ENCODE measurements at regions not wholly inside any gene's neighbourhood (a gene's known extent, or its start where the extent isn't known, plus 50 kb on each side); places are given as distances from the start of the nearest gene placed in this dataset.

DNA sequence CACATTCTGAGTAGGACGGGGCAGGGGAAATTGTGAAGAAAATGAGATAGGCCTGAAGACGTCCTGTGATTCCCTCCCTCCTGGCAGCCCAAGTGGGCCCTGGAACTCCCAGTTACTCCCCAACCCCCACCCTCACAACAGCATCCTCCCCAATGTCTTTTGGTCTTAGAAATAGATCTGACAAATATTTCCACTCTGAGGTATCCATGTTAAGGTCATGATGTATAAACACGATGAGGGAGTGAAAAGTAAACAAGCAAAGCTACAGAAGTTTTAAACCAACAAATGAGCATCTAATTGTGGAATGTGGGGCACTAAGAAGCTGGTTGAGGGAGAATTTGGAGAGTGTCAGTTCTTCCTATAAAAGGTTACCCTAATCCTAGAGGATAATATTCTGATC lies 103.7 kb upstream of the AADACL2 start:
- Histone ChIP-seq H3K4me1 (ENCODE audit: control insufficient read depth in 1 of 2, insufficient read depth in 2 of 2, low read length in 2 of 2) (no peaks in the 10 kb centered on the region), H4K20me1 (ENCODE audit: insufficient read depth, low read length) (no peaks in the 10 kb centered on the region), H3K79me2 (ENCODE audit: insufficient read depth, low read length) (no peaks in the 10 kb centered on the region), H3K27ac (ENCODE audit: low read depth in 1 of 2, low read length in 2 of 2) (no peak overlapping the region), H3K4me3 (replicated peaks in 1 of 3; ENCODE audit: low read depth in 2 of 3, low read length in 3 of 3) (no peak overlapping the region), H3K36me3 (replicated peaks in 1 of 2; ENCODE audit: control insufficient read depth in 1 of 2, insufficient read depth in 2 of 2, low read length in 2 of 2) (no peaks in the 10 kb centered on the region), H2AFZ (ENCODE audit: insufficient read depth, low read depth, low read length, poor library complexity, severe bottlenecking) (no peak overlapping the region), H3K9me3 (replicated peaks in 1 of 2; ENCODE audit: control insufficient read depth in 1 of 2, insufficient read depth in 1 of 2, low read length in 2 of 2) (peaks cover 0 to 3% of the 10 kb centered on the region in 2 donors), H3K9ac (ENCODE audit: insufficient read depth, low read length, poor library complexity, severe bottlenecking) (no peak overlapping the region), H3K27me3 (ENCODE audit: control insufficient read depth in 2 of 2, insufficient read depth in 2 of 2, low read length in 2 of 2) (no peaks in the 10 kb centered on the region), H3K4me2 (replicated peaks; ENCODE audit: extremely low read depth, low read length, poor library complexity, severe bottlenecking) (no peak overlapping the region)
- peaks cover 0 to 4% (median 0%) of the 10 kb centered on the region in 3 donors for H3K27me3 Mint-ChIP-seq (ENCODE audit: low read depth in 3 of 3)
- peaks cover 0 to 3% (median 0%) of the 10 kb centered on the region in 7 donors for H3K9me3 Mint-ChIP-seq
- peaks cover 4% of the 10 kb centered on the region for H3K4me1 Mint-ChIP-seq
- H3K27ac Mint-ChIP-seq = no peak overlapping the region
- WGBS (ENCODE audit: insufficient coverage) = no CpG with 5 or more reads among the region's 3 CpGs
- no peak overlapping the region for H3K4me3 Mint-ChIP-seq
- TF ChIP-seq, protein P1, sequence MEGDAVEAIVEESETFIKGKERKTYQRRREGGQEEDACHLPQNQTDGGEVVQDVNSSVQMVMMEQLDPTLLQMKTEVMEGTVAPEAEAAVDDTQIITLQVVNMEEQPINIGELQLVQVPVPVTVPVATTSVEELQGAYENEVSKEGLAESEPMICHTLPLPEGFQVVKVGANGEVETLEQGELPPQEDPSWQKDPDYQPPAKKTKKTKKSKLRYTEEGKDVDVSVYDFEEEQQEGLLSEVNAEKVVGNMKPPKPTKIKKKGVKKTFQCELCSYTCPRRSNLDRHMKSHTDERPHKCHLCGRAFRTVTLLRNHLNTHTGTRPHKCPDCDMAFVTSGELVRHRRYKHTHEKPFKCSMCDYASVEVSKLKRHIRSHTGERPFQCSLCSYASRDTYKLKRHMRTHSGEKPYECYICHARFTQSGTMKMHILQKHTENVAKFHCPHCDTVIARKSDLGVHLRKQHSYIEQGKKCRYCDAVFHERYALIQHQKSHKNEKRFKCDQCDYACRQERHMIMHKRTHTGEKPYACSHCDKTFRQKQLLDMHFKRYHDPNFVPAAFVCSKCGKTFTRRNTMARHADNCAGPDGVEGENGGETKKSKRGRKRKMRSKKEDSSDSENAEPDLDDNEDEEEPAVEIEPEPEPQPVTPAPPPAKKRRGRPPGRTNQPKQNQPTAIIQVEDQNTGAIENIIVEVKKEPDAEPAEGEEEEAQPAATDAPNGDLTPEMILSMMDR (IDR thresholded peaks at IDR 0.05) = no peak
- no peaks in the 10 kb centered on the region for H3K36me3 Mint-ChIP-seq
- no peak for DNase-seq
- intact Hi-C loops (cut with micrococcal nuclease) = no loop called here

DNA sequence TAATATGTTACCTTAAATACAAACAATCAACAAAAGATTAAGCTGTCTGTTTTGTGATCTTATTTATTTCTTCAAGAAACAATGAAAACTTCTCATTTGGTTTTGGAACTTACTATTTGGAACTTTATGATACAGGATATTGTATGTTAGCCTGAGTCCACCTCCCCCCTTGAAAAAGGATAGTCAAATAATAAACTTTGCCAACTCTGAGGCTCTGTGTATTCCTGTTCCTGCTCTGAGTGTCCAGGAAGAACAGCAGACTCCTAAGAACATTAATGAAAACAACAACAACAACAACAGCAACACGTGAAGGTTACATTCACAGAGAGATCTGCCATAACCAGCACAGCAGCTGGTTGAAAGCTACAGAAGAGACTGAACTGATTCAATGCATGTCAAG lies 108.1 kb upstream of the AADACL2 start:
- Mint-ChIP-seq H3K9me3 (peaks cover 0 to 3% (median 0%) of the 10 kb centered on the region in 7 donors), H3K4me3 (no peak overlapping the region), H3K4me1 (no peaks in the 10 kb centered on the region), H3K27ac (no peak overlapping the region), H3K36me3 (no peaks in the 10 kb centered on the region), H3K27me3 (ENCODE audit: low read depth in 3 of 3) (no peaks in the 10 kb centered on the region)
- H3K4me3 ChIP-seq (replicated peaks in 1 of 3; ENCODE audit: low read depth in 2 of 3, low read length in 3 of 3) = no peak overlapping the region
- H3K79me2 ChIP-seq (ENCODE audit: insufficient read depth, low read length) = no peaks in the 10 kb centered on the region
- DNase-seq = no peak
- WGBS (ENCODE audit: insufficient coverage) = no CpG with 5 or more reads among the region's 1 CpG
- no peak overlapping the region for H3K9ac ChIP-seq (ENCODE audit: insufficient read depth, low read length, poor library complexity, severe bottlenecking)
- peaks cover 0 to 3% of the 10 kb centered on the region in 2 donors for H3K9me3 ChIP-seq (replicated peaks in 1 of 2; ENCODE audit: control insufficient read depth in 1 of 2, insufficient read depth in 1 of 2, low read length in 2 of 2)
- H4K20me1 ChIP-seq (ENCODE audit: insufficient read depth, low read length) = no peaks in the 10 kb centered on the region
- TF ChIP-seq, protein P1 (IDR thresholded peaks at IDR 0.05) = no peak
- H3K4me2 ChIP-seq (replicated peaks; ENCODE audit: extremely low read depth, low read length, poor library complexity, severe bottlenecking) = no peak overlapping the region
- H2AFZ ChIP-seq (ENCODE audit: insufficient read depth, low read depth, low read length, poor library complexity, severe bottlenecking) = no peak overlapping the region
- intact Hi-C loops (cut with micrococcal nuclease) = no loop called here
- H3K36me3 ChIP-seq (replicated peaks in 1 of 2; ENCODE audit: control insufficient read depth in 1 of 2, insufficient read depth in 2 of 2, low read length in 2 of 2) = no peaks in the 10 kb centered on the region
- H3K4me1 ChIP-seq (ENCODE audit: control insufficient read depth in 1 of 2, insufficient read depth in 2 of 2, low read length in 2 of 2) = no peaks in the 10 kb centered on the region
- no peak overlapping the region for H3K27ac ChIP-seq (ENCODE audit: low read depth in 1 of 2, low read length in 2 of 2)
- H3K27me3 ChIP-seq (ENCODE audit: control insufficient read depth in 2 of 2, insufficient read depth in 2 of 2, low read length in 2 of 2) = no peaks in the 10 kb centered on the region
